HL-60 (cell line): ENCODE measurements at regions not wholly inside any gene's neighbourhood (a gene's known extent, or its start where the extent isn't known, plus 50 kb on each side); places are given as distances from the start of the nearest gene placed in this dataset.

ENCODE experiments used
- GABPA ChIP-seq: IDR thresholded peaks from 2 replicates; pipeline ENCODE4 v1.6.1; 2012; ENCODE audit warnings: low read depth
- SPI1 ChIP-seq: IDR thresholded peaks from 2 replicates; pipeline ENCODE4 v1.6.1; 2012; ENCODE audit warnings: low read depth, mild to moderate bottlenecking, borderline replicate concordance
- TF ChIP-seq, protein P1 (sequence below): IDR thresholded peaks from one replicate; pipeline ENCODE4 v1.5.1; 2011; ENCODE audit warnings: low read length, control low read depth, inconsistent platforms; ENCODE audit not compliant: insufficient read depth

DNA sequence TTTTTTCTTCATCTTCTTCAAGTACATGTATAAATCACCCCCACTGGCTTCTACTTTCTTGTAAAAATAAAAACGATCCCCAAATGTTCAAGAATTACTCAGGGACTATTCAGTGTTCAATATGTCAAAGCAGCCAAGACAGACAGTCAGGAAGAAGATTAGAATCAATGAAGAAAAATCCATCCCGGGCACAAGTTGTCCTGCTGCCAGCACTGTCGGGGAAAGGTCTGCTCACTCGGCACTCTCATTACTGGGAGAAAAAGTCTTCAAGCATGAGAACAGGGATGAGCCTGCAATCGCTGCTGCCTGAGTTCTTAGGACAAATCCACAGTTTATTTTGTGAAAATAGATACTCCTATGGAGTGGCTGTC lies 482.8 kb upstream of the KLHL29 start:
- TF ChIP-seq, protein P1, sequence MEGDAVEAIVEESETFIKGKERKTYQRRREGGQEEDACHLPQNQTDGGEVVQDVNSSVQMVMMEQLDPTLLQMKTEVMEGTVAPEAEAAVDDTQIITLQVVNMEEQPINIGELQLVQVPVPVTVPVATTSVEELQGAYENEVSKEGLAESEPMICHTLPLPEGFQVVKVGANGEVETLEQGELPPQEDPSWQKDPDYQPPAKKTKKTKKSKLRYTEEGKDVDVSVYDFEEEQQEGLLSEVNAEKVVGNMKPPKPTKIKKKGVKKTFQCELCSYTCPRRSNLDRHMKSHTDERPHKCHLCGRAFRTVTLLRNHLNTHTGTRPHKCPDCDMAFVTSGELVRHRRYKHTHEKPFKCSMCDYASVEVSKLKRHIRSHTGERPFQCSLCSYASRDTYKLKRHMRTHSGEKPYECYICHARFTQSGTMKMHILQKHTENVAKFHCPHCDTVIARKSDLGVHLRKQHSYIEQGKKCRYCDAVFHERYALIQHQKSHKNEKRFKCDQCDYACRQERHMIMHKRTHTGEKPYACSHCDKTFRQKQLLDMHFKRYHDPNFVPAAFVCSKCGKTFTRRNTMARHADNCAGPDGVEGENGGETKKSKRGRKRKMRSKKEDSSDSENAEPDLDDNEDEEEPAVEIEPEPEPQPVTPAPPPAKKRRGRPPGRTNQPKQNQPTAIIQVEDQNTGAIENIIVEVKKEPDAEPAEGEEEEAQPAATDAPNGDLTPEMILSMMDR = no peak
- TF ChIP-seq GABPA (no peak), SPI1 (no peak)
